GM12878 (cell line): ENCODE measurements at regions not wholly inside any gene's neighbourhood (a gene's known extent, or its start where the extent isn't known, plus 50 kb on each side); places are given as distances from the start of the nearest gene placed in this dataset.

Experiments
- ATAC-seq: fragments of 200-7000 bp; cut with Tn5 transposase; 3 replicates; pipeline ENCODE4 v1.9.1; 2020; ENCODE audit warnings: mild to moderate bottlenecking, moderate library complexity
- BruUV-seq: library from RNA; stranded (reverse); fragments of 400-500 nt; replicated peaks from 2 replicates; lab custom pipeline; 2021; lab: Mats Ljungman, UMichigan
- CTCF ChIA-PET: fragments of 300-600 bp; sonication (Branson Sonifier 250); formaldehyde crosslinking; extraction: SDS; loops from one replicate; lab custom pipeline; 2021; ENCODE audit warnings: inconsistent platforms; lab: Yijun Ruan, JAX
- POLR2A ChIA-PET: fragments of 350-600 bp; formaldehyde crosslinking; extraction: SDS; loops from one replicate; lab custom pipeline; 2021; ENCODE audit warnings: inconsistent platforms; lab: Charles Lee
- RAD21 ChIA-PET: fragments of 300-600 bp; sonication (Branson Sonifier 250); formaldehyde crosslinking; loops from one replicate; lab custom pipeline; 2023; ENCODE audit warnings: antibody characterized with exemption; ENCODE audit not compliant: unreplicated experiment; lab: Charles Lee
- SMC1A ChIA-PET: fragments of 300-600 bp; sonication (Branson Sonifier 250); formaldehyde crosslinking; loops from one replicate; lab custom pipeline; 2023; ENCODE audit not compliant: unreplicated experiment, uncharacterized antibody; lab: Charles Lee
- DNase-seq: peaks from one replicate; pipeline ENCODE4 v3.0.0-alpha.2; 2011; ENCODE audit warnings: low read depth, low spot score
- FAIRE-seq: peaks from 3 replicates; lab custom pipeline; 2011; peaks lifted over from hg19 to GRCh38; lab: Jason Lieb, UNC
- H2AFZ ChIP-seq: 2 replicates; pipeline ENCODE4 v1.6.0; 2011; ENCODE audit warnings: low read depth, low read length, control low read depth; ENCODE audit not compliant: control insufficient read depth
- H3K27ac ChIP-seq: 2 replicates; pipeline ENCODE4 v1.5.1; 2011; ENCODE audit warnings: control low read depth; ENCODE audit not compliant: control insufficient read depth, insufficient read depth
- H3K27me3 ChIP-seq, 2 experiments: replicated peaks in 1 of 2; 2 replicates each; pipeline versions ENCODE4 v1.6.0 to v1.6.1; 2011; ENCODE audit warnings: low read length in 1 of 2; ENCODE audit not compliant: control insufficient read depth in 2 of 2, insufficient read depth in 2 of 2
- H3K36me3 ChIP-seq, 2 experiments: 2 replicates each; pipeline ENCODE4 v1.5.1; 2011; ENCODE audit warnings: low read length in 1 of 2; ENCODE audit not compliant: control insufficient read depth in 2 of 2, insufficient read depth in 2 of 2
- H3K4me1 ChIP-seq: 2 replicates; pipeline ENCODE4 v1.6.1; 2011; ENCODE audit warnings: mild to moderate bottlenecking, low read length, moderate library complexity, mixed read lengths; ENCODE audit not compliant: control insufficient read depth, insufficient read depth
- H3K4me2 ChIP-seq: 2 replicates; pipeline ENCODE4 v1.6.0; 2011; ENCODE audit warnings: control low read depth; ENCODE audit not compliant: control insufficient read depth, insufficient read depth
- H3K4me3 ChIP-seq: fragments of 200-600 bp; sonication (generic); 2 replicates; pipeline ENCODE4 v1.5.1; 2016
- H3K79me2 ChIP-seq: 2 replicates; pipeline ENCODE4 v1.6.0; 2011; ENCODE audit warnings: low read length; ENCODE audit not compliant: control insufficient read depth, insufficient read depth
- H3K9ac ChIP-seq: 2 replicates; pipeline ENCODE4 v1.8.0; 2011; ENCODE audit warnings: low read length, control low read depth, mixed read lengths; ENCODE audit not compliant: control insufficient read depth, insufficient read depth
- H3K9me3 ChIP-seq: replicated peaks from 3 replicates; pipeline ENCODE4 v1.5.1; 2011; ENCODE audit warnings: mild to moderate bottlenecking, low read length; ENCODE audit not compliant: control insufficient read depth, insufficient read depth
- H4K20me1 ChIP-seq: 2 replicates; pipeline ENCODE4 v1.6.0; 2011; ENCODE audit not compliant: control insufficient read depth, insufficient read depth
- CEBPB ChIP-seq, 2 experiments: fragments of 150-350 bp in 1 of 2; IDR thresholded peaks; 2 replicates each; pipeline ENCODE4 v1.6.1; 2012 to 2014; ENCODE audit warnings: low read depth in 2 of 2, low read length in 2 of 2, borderline replicate concordance in 1 of 2, inconsistent platforms in 1 of 2
- EED ChIP-seq: sonication (generic); IDR thresholded peaks from 2 replicates; pipeline ENCODE4 v1.6.1; 2016; ENCODE audit warnings: antibody characterized with exemption, low read depth
- GATAD2B ChIP-seq: fragments of 450-650 bp; conservative IDR thresholded peaks from 2 replicates; pipeline ENCODE4 v1.6.1; 2017; ENCODE audit warnings: low read depth, mild to moderate bottlenecking, moderate library complexity
- KLF5 ChIP-seq: fragments of 450-650 bp; IDR thresholded peaks from 2 replicates; pipeline ENCODE4 v1.6.1; 2014; ENCODE audit warnings: mild to moderate bottlenecking; ENCODE audit not compliant: partially characterized antibody
- MEF2B ChIP-seq: fragments of 450-650 bp; IDR thresholded peaks from 2 replicates; pipeline ENCODE4 v1.6.1; 2018; ENCODE audit warnings: mild to moderate bottlenecking, moderate library complexity; ENCODE audit not compliant: partially characterized antibody, poor library complexity, severe bottlenecking
- RAD21 ChIP-seq: IDR thresholded peaks from 2 replicates; pipeline ENCODE4 v1.6.1; 2011; ENCODE audit warnings: mild to moderate bottlenecking, low read depth, low read length, moderate library complexity; ENCODE audit not compliant: insufficient read depth
- RUNX3 ChIP-seq: IDR thresholded peaks from 2 replicates; pipeline ENCODE4 v1.6.1; 2012; ENCODE audit warnings: low read length, inconsistent platforms
- TBL1XR1 ChIP-seq: IDR thresholded peaks from 2 replicates; pipeline ENCODE4 v1.6.1; 2012; ENCODE audit warnings: low read depth, low read length, improper control_type of control experiment
- ZNF217 ChIP-seq: fragments of 450-650 bp; IDR thresholded peaks from 2 replicates; pipeline ENCODE4 v1.6.1; 2017; ENCODE audit warnings: antibody characterized with exemption, mild to moderate bottlenecking
- ZNF24 ChIP-seq: fragments of 450-650 bp; IDR thresholded peaks from 2 replicates; pipeline ENCODE4 v1.6.1; 2017; ENCODE audit warnings: antibody characterized with exemption, mild to moderate bottlenecking
- WGBS: methylation state at CpG from one replicate; pipeline ENCODE4 v1.1.6; 2016; ENCODE audit warnings: low lambda C conversion rate; ENCODE audit not compliant: insufficient replicate concordance, insufficient coverage; ENCODE audit errors: missing lambda C conversion rate; 5-methylcytosine and 5-hydroxymethylcytosine counted together
- in situ Hi-C: fragments of 300-500 bp; cut with MboI; formaldehyde crosslinking; loops from 9 replicates; pipeline ENCODE4 v1.14.3; 2018; ENCODE audit warnings: mixed read lengths
- intact Hi-C: fragments of 100-400 bp; cut with micrococcal nuclease; formaldehyde crosslinking; loops from one replicate; pipeline ENCODE4 v1.14.2; 2022; ENCODE audit not compliant: unreplicated experiment
- TF ChIP-seq, protein P1 (sequence below): fragments of 450-650 bp; IDR thresholded peaks from 2 replicates; pipeline ENCODE4 v1.6.1; 2016; ENCODE audit warnings: mild to moderate bottlenecking

DNA sequence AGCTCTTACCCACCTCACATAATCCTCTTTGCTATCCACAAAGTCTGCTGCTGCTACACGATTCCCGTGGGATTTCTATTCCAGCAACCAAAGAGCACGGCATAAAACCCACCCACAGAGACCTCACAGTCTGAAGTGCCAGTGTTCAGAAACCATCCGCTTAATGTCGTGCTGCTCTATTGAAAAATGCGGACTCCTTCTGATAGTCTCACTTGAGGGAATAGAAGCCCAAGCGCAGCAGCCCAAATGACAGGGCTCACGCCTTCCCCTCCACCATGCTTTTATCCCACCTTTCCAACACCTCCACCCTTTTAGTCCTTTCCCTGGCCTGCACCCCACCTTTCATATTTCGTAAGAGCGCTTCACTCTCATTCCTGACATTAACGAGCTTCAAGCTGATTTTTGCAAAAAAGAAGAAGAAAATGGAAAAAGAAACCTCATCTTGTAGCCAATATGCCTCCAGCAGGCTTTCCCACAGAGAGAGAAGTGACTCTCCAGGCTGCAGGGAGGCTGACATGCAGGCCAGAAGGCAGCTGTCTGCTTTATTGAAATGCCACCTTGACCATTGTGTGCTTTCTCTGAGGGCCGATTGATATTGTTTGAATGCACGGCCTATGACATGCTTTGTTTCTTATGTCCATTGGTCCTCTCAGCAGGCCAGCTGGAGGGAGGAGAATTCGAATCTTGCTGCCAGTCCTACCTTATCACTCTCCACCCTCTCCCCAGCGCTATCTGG, 70.6 kb upstream of the PCSK1 start:
- POLR2A ChIA-PET: no interaction called here
- no peak overlapping the region for H3K4me3 ChIP-seq
- no peaks in the 10 kb centered on the region for H3K4me1 ChIP-seq
- no peaks in the 10 kb centered on the region; the same call in 1 of the 2 replicates for H4K20me1 ChIP-seq
- no peak for ATAC-seq
- no peak overlapping the region for H2AFZ ChIP-seq
- H3K27ac ChIP-seq: no peak overlapping the region
- CTCF ChIA-PET: interaction anchor here (0.6 to 1.1 kb wide), 3 partner anchors 48 to 1329 kb away, joined by 4 to 5 read pairs (median 4); no protein-coding TSS in a partner anchor
- DNase-seq: no peak
- no TSS peak for BruUV-seq
- intact Hi-C loops: no loop called here
- no peak for FAIRE-seq
- H3K36me3 ChIP-seq: no peaks in the 10 kb centered on the region
- SMC1A ChIA-PET: interaction anchor here (0.7 to 1.4 kb wide), 2 partner anchors 12 to 64 kb away, joined by 3 read pairs; no protein-coding TSS in a partner anchor
- H3K9me3 ChIP-seq: no peaks in the 10 kb centered on the region
- H3K9ac ChIP-seq: no peak overlapping the region
- in situ Hi-C loops: no loop called here
- TF ChIP-seq KLF5 (no peak), MEF2B (no peak), GATAD2B (no peak), CEBPB (IDR thresholded peaks at IDR 0.05; ENCODE audit: borderline replicate concordance in 1 of 2, low read depth in 2 of 2, low read length in 2 of 2) (no peak), TBL1XR1 (no peak), RUNX3 (no peak), ZNF24 (no peak), RAD21 (no peak), EED (no peak), ZNF217 (no peak)
- TF ChIP-seq, protein P1, sequence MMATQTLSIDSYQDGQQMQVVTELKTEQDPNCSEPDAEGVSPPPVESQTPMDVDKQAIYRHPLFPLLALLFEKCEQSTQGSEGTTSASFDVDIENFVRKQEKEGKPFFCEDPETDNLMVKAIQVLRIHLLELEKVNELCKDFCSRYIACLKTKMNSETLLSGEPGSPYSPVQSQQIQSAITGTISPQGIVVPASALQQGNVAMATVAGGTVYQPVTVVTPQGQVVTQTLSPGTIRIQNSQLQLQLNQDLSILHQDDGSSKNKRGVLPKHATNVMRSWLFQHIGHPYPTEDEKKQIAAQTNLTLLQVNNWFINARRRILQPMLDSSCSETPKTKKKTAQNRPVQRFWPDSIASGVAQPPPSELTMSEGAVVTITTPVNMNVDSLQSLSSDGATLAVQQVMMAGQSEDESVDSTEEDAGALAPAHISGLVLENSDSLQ: no peak
- H3K79me2 ChIP-seq: no peaks in the 10 kb centered on the region
- no peak overlapping the region for H3K4me2 ChIP-seq
- H3K27me3 ChIP-seq: no peaks in the 10 kb centered on the region
- RAD21 ChIA-PET: no interaction called here
- WGBS: 57% methylated on average over 15 of the region's 15 CpGs
